ENCODE measurements at regions not wholly inside any gene's neighbourhood (a gene's known extent, or its start where the extent isn't known, plus 50 kb on each side); places are given as distances from the start of the nearest gene placed in this dataset.

DNA sequence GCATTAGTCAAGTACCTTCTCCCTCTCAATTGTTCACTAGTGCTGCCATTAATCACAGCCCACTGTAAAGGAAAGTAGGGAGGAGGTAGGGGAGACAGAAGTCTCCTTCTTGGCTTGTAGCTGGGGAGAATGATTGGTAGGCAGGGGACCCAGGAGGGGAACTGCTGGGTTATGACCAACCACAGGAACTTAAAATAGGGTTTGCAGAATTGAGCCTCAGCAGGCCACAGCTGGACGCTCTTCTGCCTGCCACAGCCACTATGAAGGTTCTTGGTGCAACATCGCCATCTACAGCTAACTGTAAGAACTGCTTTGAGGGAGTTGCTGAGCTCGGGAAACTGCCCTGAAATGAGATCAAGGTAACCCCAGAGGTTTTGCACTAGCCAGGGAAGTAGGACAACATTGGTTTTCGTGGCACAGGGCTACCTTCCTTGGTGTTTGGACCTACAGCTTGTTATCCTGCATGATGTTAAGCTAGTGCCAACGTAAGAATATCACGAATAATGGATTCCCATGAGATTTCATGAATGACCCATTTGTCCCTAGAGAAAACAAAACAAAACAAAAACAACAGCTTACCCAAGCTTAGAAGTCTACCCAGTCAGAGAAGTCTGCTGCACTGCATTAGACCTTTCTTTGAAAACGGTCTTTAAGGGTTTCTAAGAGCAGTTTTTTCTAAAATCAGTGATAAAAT is 787.1 kb upstream of the API5 start:
- peak; percentile 52 for DNase-seq

DNA sequence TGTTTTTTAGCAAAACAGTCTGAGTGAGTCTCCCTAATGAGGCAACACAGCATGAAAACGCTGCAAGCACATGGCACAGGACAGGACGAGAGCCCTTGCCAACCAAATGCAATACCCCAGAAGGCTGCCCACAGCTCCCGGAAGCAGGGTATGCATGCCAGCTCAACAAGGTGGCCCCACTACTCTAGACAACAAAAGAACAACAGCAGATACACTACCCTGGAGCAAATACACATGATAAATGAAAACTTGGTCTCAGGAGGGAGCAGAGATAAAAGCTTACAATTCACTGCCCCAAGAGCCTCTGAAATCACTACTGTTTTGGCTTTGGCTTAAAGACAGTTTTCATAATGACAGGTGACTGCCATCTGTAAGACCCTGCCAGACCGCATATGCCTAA is 785.4 kb upstream of the API5 start:
- DNase-seq = no peak

DNA sequence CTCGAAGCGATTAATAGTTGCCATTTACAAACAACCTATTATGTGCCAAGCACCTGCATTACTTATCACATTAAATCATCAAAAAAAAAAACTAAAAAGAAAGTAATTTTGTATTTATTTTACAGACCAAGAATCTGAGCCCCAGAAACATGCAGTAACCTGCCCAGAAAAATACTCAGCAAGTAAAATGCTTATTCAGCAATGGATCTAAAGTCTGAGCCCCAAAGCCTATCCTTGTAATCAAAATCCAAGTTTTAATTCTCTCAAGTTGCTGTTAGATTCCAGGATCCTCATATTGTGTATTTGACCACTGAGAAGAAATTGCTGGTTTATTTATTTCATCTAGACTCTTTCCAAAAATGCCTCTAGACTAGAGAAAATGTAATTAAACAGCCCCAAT is 783.3 kb upstream of the API5 start:
- DNase-seq = no peak

DNA sequence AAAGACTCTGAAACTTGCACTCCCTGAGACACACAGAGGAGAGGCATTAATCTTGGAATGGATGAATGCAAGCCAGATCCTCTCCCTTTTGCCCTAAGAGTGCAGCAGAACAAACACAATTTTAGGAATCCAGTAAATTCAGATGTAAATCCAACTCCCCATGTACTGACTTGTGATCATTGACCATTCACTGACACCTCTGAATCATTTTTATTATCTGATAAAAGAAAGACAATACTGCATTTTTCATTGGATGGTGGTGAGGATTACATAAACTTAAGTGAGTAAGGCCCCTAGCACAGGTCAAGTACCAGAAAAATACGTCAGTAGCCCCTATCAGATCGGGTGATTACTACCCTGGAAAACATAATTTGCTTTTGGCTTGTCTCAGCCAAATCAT is 782.9 kb upstream of the API5 start:
- DNase-seq = no peak

DNA sequence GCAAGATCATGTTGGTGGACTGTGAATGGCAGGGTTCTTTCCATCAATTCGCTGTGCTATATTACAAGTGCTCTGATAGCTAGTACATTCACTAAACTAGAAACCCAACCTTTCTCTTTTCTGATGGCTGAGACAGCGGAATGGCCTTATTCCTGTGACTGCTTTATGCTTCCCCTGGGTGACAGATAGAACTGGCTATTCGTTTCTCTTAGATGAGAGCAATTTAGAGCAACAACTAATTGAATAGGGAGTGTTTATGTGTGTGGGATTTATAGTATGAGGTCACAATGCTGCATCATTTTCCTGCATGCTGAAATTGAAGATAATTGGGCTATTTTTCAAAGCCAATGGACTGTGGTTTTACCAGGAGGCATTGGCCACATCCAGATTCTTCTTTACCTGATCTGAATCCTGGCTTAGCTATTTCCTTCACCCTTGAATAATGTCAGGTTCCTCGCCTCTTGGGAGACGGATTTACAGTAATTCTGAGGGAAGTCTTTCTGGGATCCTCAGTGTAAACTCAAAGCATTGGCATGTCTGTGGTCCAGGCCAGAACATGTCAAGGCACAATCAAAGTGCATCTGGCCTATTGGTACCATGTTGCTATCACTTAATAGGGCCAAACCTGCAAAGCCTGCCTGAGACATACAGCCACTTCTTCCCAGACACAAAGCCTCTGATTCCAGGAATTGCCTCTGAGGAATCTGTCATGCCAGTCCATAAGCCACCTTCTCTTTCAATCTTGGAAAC is 775.0 kb upstream of the API5 start:
- no peak for DNase-seq

DNA sequence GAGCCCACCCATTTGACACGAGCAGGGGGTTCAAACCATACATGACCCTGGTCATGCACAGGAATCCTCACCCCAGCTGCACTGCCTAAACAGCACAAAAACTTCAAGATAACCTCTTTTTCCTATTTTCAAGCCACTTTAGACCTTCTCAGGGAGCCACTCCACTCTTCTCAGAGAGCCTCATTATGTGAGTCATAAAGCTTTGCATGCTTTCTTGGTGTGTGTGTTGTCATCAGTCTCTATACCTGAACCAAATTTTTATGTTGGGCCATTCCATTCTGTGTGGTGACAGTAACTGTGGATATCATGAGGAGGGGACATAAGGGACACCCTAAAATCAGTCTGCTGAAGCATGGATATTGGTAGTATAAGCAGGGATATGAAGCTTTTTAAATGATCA is 769.5 kb upstream of the API5 start:
- DNase-seq = no peak

DNA sequence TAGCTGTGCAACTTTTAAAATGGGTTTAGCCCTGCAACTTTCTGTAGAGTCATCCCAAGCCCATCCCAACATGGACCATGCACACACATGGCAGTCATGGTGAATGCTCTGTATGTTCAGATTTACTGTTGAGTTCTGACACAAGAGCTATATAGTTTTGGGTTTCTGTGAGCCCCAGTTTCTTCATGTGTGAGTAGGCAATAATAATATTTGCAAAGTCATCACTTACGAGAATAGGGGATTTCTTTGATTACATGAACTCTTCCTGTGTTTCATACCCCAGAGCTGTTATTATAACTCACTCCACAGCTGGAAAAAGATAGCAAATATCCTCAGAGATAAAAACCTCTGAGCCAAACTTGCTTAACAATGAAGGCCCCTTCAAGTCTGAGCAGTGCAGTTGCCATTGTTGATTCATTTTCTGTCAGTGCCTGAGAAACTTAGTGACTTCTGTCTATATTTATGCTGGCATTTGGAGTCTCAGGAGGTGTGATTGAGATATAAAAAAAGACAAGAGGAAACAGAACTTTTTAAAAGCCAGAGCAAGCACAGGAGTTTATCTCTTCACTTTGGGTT is 767.9 kb upstream of the API5 start:
- DNase-seq = no peak

DNA sequence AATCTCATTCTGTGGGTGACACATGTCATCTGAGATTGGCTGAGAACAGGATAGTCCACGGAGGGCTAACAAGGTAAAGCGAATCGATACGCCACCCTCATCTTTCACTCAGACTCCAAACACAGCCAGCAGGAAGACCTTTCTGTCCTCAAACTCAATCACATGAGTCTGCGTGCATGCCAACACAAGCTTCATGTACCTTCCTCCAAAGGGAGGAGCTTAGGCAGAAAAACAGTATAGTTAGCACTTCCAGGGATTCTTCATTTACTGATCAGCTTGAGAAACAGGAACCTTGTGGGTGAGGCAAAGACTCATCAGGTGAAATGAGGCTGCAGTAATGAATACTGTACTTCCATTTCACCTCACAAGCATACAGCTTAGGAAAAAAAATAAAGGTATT is 767.1 kb upstream of the API5 start:
- DNase-seq = no peak

DNA sequence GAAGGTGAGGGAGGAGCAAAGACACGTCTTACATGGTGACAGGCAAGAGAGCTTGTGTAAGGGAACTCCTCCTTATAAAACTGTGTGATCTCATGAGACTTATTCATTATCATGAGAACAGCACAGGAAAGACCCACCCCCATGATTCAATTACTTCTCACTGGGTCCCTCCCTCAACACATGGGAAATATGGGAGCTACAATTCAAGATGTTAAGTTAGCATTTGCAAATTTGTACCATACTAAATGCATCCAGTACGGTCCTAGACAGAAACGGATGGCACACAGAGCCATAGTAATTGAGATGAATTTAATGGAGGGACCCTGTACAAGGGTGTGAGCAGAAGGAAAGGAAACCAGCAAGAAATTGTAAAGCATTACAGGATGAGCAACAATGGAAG is 765.8 kb upstream of the API5 start:
- DNase-seq = no peak

DNA sequence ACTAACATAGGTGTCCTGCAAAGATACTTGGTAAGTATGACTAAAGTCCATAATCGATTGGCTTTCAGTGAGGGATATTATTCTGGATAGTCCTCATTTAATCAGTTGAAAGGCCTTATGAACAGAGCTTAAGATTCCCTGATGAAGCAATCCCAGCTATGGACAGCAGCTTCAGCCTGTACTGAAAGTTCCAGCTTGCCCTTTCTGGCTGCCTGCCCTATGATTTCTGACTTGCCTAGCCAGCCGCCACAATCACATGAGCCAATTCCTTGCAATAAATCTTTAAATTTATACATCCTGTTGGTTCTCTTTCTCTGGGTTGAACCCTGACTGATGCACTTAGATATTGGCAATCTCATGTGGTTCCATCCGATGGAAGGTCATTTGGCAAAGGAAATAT is 759.0 kb upstream of the API5 start:
- DNase-seq = no peak

DNA sequence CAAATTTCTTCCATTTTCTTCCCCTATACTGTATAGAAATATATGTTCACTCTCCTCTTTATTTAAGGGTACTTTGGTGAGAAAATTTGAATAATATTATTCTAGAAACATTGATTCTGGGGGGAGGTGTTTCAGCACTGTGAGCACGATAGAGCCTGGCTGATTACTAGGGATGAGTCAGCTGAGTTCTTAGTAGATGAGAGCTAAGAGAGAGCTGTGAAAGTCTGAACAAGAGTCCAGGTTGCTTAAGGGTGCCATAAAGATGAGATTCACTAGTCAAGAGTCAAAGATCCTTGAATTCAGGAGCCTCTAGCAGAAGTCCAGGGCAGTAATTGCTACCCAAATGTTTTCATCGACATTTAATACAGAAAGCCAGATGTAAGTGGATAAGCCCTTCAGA is 756.6 kb upstream of the API5 start:
- no peak for DNase-seq

DNA sequence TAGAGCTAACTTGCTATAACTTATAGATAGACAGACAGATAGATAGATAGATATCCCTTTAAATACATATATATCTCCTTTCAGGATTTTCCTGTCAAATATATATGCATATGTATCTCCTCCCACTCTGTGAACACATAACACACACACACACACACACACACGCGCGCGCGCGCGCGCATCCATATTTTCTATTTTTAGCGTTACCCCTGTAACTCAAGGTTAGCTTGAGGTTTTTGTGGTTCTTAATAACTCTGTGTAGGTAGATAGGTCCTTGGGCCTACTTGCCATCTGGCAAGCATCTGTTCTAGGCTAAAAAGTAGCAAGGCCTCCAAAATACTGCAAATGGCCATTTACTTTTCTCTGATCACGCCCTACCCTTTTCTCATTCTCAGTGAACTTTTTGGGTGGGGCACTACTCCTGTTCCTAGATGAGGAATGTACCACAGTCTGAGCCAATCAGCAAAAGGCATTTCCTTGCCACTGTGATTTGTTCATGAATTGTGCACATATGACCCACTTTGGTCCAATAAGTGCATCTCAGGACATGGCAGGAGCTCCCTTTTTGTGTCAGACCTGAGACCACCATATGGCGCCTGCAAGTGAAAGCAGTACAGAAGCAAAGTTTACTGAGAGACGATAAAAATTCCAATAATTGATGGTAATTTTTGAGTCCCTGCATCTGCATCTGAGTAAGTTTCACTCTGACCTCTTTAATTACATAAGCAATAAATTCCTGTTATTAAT is 740.5 kb upstream of the API5 start:
- DNase-seq = no peak

DNA sequence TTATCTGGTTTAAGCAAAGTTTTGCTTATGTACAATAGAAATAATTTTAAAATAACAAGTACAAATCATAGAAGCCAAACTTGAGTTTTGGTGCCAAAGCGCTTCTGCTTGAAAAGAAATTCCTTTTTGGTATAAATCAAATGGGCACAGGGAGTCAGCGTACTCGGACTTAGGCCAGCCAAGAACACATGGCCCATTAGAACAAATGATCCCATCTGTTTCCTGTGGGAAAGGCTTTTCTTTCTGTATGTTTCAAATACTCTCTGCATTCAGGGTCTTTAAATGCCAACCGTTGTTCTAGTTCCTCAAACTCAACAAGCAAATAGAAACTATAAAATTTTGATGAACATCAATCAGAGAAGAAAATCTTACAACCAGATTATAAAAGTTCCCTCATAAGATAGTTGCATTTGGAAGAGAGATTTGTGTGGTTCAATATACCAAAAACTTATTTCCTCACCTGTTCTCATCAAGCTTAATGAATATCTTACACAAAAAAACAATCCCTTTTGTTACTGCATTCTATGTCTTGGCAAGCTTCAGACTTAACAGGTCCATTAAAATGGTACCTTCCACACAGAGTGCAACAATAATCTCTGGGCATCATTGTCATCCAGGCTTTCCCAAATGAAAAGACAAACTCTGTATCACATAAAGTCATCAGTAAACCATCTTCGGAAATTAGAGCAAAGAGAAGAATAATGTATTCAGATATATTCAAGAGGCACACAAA is 739.8 kb upstream of the API5 start:
- no peak for DNase-seq

DNA sequence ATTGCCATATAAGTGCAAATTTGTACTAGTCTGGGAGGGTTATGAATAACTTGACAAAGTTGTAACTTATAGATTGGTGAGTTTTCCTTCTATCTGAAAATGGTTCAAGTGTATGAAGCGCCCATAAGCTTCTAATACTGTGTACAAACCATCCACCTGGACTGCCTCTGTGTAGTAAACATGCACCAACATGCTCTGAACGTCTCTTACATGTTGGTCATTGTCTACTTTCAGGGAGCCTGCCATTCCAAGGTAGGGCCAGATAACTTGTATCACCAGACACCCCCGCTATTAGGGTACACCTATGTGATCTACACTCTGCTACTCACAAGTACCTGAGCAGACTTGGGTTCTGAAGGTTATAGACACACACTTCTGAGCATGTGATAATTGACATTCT is 735.5 kb upstream of the API5 start:
- DNase-seq = no peak

DNA sequence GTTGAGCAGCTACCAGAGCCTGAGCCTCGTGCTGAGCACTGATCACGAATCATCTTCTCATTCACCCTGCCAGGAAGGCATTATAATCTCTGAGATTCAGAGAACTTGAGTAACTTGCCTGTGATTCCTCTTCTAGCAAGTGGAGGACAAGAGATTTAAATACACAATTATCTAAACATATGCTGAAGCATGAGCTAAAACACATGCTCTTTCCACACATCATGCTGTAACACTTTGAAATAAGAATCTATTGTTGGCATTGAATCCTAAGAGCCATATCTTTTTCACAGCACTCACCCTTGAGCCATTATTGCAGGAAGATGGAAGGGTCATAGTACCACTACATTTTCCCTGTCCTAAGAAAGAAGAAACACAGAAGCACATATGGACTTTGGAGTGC is 722.5 kb upstream of the API5 start:
- no peak for DNase-seq

DNA sequence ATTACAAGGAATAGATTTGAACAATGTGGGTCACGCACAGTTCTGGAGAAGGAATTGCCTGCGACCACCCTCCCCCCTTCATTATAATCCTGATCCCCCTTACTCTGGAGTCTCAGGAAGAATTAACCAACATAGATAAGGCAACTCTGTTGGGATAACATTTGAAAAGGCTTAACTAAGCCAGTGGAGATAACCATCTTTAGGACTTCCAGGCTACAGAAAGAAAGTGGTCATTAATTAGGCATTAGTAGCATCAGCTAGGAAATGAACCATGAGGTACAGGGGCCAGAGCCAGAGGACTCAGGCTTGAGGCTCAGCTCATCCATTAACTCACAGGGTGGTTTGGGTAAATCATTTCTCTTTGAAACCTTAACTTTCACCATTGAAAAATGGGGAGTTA is 720.0 kb upstream of the API5 start:
- no peak for DNase-seq

DNA sequence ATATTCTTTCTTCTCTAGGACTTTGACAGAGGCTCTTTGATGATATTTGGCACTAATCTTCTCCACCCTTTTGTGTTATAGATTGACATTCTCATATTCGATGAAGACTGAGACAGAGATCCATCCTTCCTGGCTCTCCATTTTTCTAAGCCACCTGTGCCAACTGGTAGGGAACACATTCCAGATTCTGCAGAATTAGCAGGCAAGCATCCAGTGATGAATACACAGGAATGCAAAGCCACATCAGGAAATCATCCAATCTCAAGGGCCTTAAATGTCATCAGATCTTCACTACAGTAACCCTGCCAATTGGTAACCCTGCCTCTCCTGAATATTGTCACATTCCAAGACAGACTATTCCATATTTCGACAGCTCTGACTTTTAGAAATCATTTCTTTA is 718.4 kb upstream of the API5 start:
- DNase-seq = no peak

DNA sequence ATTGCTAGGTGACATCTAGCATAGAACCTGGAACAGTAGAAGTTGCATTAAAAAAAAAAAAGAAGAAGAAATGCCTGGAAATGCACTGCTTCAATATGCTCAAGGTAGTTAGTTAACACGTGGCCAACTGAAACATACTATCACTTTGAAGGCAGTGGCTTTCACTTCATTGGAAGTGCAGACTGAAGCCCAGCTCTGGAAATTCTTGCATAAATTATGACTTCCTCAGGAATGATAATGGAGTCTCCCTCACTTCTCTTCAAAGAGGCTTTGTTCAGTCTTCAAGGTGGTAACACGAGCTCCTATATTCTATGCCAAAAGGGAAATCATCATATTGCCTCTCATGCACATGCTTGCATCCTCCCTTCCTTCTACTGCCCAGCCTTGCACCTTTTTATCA is 715.9 kb upstream of the API5 start:
- no peak for DNase-seq

DNA sequence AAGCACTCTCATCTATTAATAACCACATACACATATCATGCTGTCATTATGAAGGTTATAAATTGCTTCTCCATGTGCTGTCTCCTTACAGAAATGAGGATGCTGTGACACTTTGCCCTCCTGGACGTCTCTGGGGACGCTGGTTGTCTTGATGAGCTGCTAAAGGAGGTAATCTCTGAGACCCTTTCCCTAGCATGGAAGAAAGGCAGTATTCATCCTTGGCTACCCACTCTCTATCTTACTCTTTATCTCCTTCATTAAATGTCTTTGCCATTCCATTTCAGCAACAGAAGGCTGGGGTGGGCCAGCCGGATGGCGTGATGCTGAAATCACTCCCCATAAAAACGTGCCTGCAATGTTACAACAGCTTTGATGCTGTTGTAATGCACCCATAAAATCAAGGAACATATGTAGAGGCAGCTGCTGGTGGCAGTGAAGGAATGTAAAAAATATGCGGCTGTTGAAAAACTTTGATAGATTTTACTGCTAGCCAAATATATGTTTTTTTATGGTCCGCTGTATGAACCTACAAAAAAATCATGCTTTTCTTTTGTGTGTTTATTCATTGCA is 715.1 kb upstream of the API5 start:
- DNase-seq = no peak

DNA sequence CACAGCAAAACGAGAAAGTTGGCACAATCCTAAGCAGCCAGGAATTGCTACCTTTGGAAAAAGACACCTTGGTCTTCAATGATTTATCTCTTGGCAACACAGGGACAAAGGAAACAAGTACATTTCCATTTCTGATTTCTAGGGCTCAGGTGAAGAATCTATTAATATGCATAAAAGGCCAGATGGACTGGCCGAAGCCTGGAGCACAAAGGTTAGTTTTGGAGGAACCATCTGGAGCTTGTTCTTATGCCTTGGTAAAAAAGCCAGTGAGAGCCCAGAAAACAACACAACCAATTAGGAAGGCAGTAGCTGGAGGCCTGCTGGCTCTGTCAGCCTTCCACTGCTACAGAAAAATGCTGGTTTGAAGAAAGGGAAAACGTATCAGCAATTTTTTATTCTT is 713.5 kb upstream of the API5 start:
- DNase-seq = no peak

DNA sequence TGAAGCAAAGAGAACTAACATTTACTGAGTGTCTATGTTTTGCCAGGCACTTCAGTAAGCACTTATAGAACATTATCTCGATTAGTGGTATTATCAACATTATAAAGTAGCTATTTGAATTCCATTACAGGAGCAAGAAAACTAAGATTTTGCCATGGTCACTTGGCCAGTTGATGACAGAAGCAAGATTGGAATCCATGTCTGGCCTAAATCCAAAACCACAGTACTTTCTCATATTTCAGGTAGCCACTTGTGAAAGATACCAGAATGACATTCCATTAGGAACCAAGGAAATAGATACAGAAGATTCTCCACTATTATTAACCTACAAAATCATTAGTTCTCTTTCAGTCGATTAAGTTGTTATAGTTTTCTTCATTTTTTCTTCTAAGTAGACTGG is 691.0 kb upstream of the API5 start:
- DNase-seq = no peak

DNA sequence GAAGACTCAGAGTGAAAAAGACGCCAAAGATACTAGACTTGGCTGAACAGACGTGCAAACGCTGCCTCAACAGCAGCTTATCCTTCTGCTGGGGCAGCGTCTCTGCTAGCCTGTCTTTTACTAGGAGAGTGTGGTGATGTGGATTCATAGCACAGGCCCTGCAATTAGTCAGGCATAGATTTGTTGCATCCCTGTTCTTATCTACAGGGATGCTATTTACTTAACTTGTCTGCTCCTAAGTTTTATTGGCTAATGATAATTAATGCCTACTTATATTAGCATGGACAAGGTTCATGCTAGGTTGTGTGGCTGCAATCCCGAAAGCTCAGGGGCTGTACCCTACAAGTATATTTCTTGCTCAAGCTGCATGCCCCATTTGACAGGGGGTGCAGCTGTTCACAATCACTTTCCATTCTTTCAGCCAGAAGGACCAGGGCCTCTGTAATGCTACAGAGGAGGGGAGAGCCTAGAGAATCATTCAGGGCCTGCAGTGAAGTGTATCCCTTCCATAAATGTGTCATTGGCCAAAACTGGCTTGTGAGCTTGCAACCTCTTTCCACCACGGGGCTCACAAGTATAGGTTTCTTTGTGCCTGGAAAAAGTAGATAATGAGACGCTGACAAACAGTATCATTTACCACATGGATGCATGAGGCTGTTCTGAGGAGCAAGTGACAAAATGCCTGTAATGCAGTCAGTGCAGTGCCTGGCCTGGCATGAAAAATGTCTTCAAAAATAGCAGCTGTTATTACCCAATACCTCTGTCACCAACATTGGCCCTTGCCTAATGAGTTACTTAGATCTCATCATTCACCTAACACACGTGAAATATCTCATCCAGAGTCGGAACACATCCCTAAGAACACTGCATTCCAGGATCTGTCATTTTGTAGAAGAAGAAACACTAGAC is 685.8 kb upstream of the API5 start:
- no peak for DNase-seq
